Stimulated activated memory B cell treated with anti-CD40 and anti-IgM and Interleukin-4, amounts not matched to agents 10 μg/mL and 1 μg/mL and 100 μg/mL, for 72 hours (primary cell): ENCODE measurements at regions not wholly inside any gene's neighbourhood (a gene's known extent, or its start where the extent isn't known, plus 50 kb on each side); places are given as distances from the start of the nearest gene placed in this dataset.
"Not testable (repeated sequence)": the region's sequence is repeated elsewhere in the genome, so short reads cannot be mapped to it uniquely, and the experiment has no call there.

Experiments used
- ATAC-seq: fragments of 150-1000 bp; cut with Tn5 transposase; 2 replicates; pipeline ENCODE4 v1.10.0; 2021
- H3K27ac Mint-ChIP-seq: one replicate; pipeline ENCODE4 v1.8.0; 2022; ENCODE audit warnings: mild to moderate bottlenecking, mixed read lengths
- H3K27me3 Mint-ChIP-seq: one replicate; pipeline ENCODE4 v1.8.0; 2022; ENCODE audit warnings: mixed read lengths
- H3K36me3 Mint-ChIP-seq: one replicate; pipeline ENCODE4 v1.8.0; 2022; ENCODE audit warnings: mixed read lengths
- H3K4me1 Mint-ChIP-seq: one replicate; pipeline ENCODE4 v1.8.0; 2022; ENCODE audit warnings: mixed read lengths
- H3K4me3 Mint-ChIP-seq: one replicate; pipeline ENCODE4 v1.8.0; 2022; ENCODE audit warnings: mild to moderate bottlenecking, moderate library complexity, mixed read lengths
- H3K9me3 Mint-ChIP-seq: one replicate; pipeline ENCODE4 v1.8.0; 2022; ENCODE audit warnings: mixed read lengths

DNA sequence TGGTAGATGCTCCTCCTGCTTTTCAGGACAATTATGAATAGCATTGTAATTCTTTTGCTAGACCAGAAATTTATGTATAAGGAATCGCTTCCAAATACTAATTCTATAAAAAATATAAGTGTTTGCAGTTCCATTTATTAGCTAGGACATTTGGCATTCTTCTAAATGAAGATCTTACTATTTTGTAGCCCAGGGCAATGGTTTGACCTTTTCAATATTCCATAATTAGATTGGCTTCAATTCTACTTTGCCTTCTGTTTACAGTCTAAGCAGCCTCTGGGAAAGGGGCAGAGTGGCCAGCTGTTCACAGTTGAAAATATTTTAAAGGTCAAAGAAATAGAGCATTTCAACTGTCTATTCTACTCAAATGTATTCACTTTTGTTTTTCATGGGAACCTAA, 912.1 kb upstream of the GRIA3 start:
- H3K27ac Mint-ChIP-seq: no peak overlapping the region
- H3K27me3 Mint-ChIP-seq: no peaks in the 10 kb centered on the region
- H3K4me1 Mint-ChIP-seq: no peaks in the 10 kb centered on the region

GRCh38 chrX:122279746-122280145, 904.3 kb upstream of the GRIA3 start:
- H3K27me3 Mint-ChIP-seq: no peaks in the 10 kb centered on the region
- H3K4me3 Mint-ChIP-seq: no peak overlapping the region
- no peak for ATAC-seq
- no peak overlapping the region for H3K27ac Mint-ChIP-seq
- H3K9me3 Mint-ChIP-seq: no peaks in the 10 kb centered on the region
- H3K4me1 Mint-ChIP-seq: no peaks in the 10 kb centered on the region
- H3K36me3 Mint-ChIP-seq: no peaks in the 10 kb centered on the region

More for the DNA sequence above, 912.1 kb upstream of the GRIA3 start:
- no peaks in the 10 kb centered on the region for H3K36me3 Mint-ChIP-seq
- H3K9me3 Mint-ChIP-seq: peaks cover 2% of the 10 kb centered on the region
- no peak overlapping the region for H3K4me3 Mint-ChIP-seq
- no peak for ATAC-seq

GRCh38 chrX:122299822-122300221, 884.3 kb upstream of the GRIA3 start:
- ATAC-seq, H3K4me3 Mint-ChIP-seq, H3K9me3 Mint-ChIP-seq, H3K36me3 Mint-ChIP-seq, H3K27ac Mint-ChIP-seq, H3K27me3 Mint-ChIP-seq, H3K4me1 Mint-ChIP-seq: not testable (repeated sequence)

DNA sequence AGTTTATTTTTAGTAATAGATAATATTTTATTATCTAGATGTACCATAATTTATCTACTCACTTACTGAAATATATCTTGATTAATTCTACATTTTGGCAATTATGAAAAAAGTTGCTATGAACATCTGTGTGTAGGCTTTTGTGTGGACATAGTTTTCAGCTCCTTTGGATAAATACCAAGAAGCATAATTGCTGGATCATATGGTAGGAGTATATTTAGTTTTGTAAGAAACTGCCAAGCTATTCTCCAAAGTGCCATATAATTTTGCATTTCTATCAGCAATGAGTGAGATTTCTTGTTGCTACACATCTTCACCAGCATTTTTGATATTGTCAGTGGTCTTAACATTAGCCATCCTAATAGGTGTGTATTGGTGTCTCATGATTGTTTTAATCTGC, 882.6 kb upstream of the GRIA3 start:
- no peaks in the 10 kb centered on the region for H3K27me3 Mint-ChIP-seq
- no peak for ATAC-seq
- no peak overlapping the region for H3K4me3 Mint-ChIP-seq
- H3K36me3 Mint-ChIP-seq: no peaks in the 10 kb centered on the region
- H3K27ac Mint-ChIP-seq: no peak overlapping the region
- H3K4me1 Mint-ChIP-seq: no peaks in the 10 kb centered on the region
- no peaks in the 10 kb centered on the region for H3K9me3 Mint-ChIP-seq

GRCh38 chrX:122303761-122304160, 880.3 kb upstream of the GRIA3 start:
- H3K27ac Mint-ChIP-seq: no peak overlapping the region
- H3K4me1 Mint-ChIP-seq: no peaks in the 10 kb centered on the region
- ATAC-seq: no peak
- H3K9me3 Mint-ChIP-seq: no peaks in the 10 kb centered on the region
- no peaks in the 10 kb centered on the region for H3K36me3 Mint-ChIP-seq
- H3K27me3 Mint-ChIP-seq: no peaks in the 10 kb centered on the region
- no peak overlapping the region for H3K4me3 Mint-ChIP-seq

GRCh38 chrX:122344816-122345215, 839.3 kb upstream of the GRIA3 start:
- ATAC-seq: no peak
- no peak overlapping the region for H3K27ac Mint-ChIP-seq
- H3K27me3 Mint-ChIP-seq: no peaks in the 10 kb centered on the region
- H3K9me3 Mint-ChIP-seq: peaks cover 7% of the 10 kb centered on the region
- H3K4me3 Mint-ChIP-seq: no peak overlapping the region
- no peaks in the 10 kb centered on the region for H3K36me3 Mint-ChIP-seq
- no peaks in the 10 kb centered on the region for H3K4me1 Mint-ChIP-seq

- no peak for ATAC-seq
- no peak overlapping the region for H3K4me3 Mint-ChIP-seq
- no peaks in the 10 kb centered on the region for H3K4me1 Mint-ChIP-seq
- no peaks in the 10 kb centered on the region for H3K9me3 Mint-ChIP-seq
- H3K27me3 Mint-ChIP-seq: no peaks in the 10 kb centered on the region
- H3K36me3 Mint-ChIP-seq: no peaks in the 10 kb centered on the region
- H3K27ac Mint-ChIP-seq: no peak overlapping the region
Observed at GRCh38 chrX:122363112-122363795, 820.8 kb upstream of the GRIA3 start.

DNA sequence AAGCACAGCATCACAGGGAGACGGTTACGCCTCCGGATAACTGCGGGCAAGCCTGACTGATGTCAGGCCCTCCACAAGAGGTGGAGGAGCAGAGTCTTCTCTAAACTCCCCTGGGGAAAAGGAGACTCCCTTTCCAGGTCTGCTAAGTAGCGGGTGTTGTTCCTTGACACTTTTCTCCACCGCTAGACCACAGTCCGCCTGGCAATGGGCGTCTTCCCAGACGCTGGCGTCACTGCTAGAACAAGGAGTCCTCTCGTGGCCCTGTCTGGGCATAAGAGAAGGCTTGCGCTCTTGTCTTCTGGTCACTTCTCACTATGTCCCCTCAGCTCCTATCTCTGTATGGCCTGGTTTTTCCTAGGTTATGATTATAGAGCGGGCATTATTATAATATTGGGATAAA, 808.5 kb upstream of the GRIA3 start:
- not testable (repeated sequence) for H3K4me3 Mint-ChIP-seq, H3K27me3 Mint-ChIP-seq, H3K4me1 Mint-ChIP-seq, H3K9me3 Mint-ChIP-seq, ATAC-seq, H3K36me3 Mint-ChIP-seq, H3K27ac Mint-ChIP-seq

- Mint-ChIP-seq H3K9me3 (peaks cover 4% of the 10 kb centered on the region), H3K4me3 (no peak overlapping the region), H3K36me3 (no peaks in the 10 kb centered on the region), H3K27ac (no peak overlapping the region), H3K4me1 (no peaks in the 10 kb centered on the region), H3K27me3 (no peaks in the 10 kb centered on the region)
- no peak for ATAC-seq
Observed at GRCh38 chrX:122389005-122389404, 795.1 kb upstream of the GRIA3 start.

DNA sequence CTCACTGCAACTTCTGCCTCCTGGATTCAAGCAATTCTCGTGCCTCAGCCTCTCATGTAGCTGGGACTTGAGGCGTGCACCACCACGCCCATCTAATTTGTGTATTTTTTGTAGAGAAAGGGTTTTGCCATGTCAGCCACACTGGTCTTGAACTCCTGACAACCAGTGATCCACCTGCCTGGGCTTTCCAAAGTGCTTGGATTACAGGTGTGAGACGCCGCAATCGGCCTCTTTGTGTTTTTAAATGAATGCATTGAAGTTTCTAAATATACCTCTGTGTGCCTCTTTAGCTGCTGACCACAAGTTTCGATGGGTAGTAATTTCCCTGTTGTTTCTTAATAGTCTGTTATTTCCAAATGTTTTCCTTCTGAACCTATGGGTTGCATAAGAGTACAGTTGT, 765.3 kb upstream of the GRIA3 start:
- Mint-ChIP-seq H3K4me1 (no peaks in the 10 kb centered on the region), H3K4me3 (no peak overlapping the region), H3K9me3 (no peaks in the 10 kb centered on the region), H3K36me3 (no peaks in the 10 kb centered on the region), H3K27me3 (no peaks in the 10 kb centered on the region), H3K27ac (no peak overlapping the region)
- no peak for ATAC-seq

GRCh38 chrX:122421434-122422121, 762.5 kb upstream of the GRIA3 start:
- Mint-ChIP-seq H3K4me3 (no peak overlapping the region), H3K36me3 (no peaks in the 10 kb centered on the region), H3K27me3 (no peaks in the 10 kb centered on the region), H3K27ac (no peak overlapping the region), H3K9me3 (no peaks in the 10 kb centered on the region), H3K4me1 (no peaks in the 10 kb centered on the region)
- no peak for ATAC-seq

GRCh38 chrX:122422547-122422946, 761.5 kb upstream of the GRIA3 start:
- no peaks in the 10 kb centered on the region for H3K9me3 Mint-ChIP-seq
- no peak for ATAC-seq
- no peak overlapping the region for H3K4me3 Mint-ChIP-seq

GRCh38 chrX:122434942-122435341, 749.1 kb upstream of the GRIA3 start:
- Mint-ChIP-seq H3K4me1 (no peaks in the 10 kb centered on the region), H3K36me3 (no peaks in the 10 kb centered on the region), H3K27ac (no peak overlapping the region), H3K27me3 (no peaks in the 10 kb centered on the region), H3K9me3 (no peaks in the 10 kb centered on the region), H3K4me3 (no peak overlapping the region)
- no peak for ATAC-seq

More at GRCh38 chrX:122422547-122422946, 761.5 kb upstream of the GRIA3 start:
- Mint-ChIP-seq H3K27me3 (no peaks in the 10 kb centered on the region), H3K36me3 (no peaks in the 10 kb centered on the region), H3K27ac (no peak overlapping the region), H3K4me1 (no peaks in the 10 kb centered on the region)

DNA sequence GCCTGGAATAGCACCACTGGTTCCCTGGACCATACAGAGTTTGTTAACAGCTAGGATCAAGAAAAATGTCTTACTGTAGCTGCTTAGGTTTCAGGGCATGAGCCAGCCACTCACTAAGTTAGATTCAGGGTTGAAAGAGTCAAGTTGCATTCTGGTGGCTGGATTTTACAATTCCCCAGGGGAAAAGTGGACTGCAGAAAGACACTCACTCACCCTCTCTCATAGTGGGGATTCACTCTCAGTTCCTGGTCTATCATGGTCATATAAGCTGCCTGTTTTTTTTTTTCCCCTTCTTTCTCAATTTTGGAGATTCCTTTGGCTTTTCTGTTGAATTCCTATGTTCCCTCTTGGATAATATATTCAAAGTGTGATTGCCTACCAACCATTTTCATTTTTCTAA, 744.2 kb upstream of the GRIA3 start:
- no peak for ATAC-seq
- Mint-ChIP-seq H3K36me3 (no peaks in the 10 kb centered on the region), H3K9me3 (peaks cover 2% of the 10 kb centered on the region), H3K27me3 (no peaks in the 10 kb centered on the region), H3K27ac (no peak overlapping the region), H3K4me3 (no peak overlapping the region), H3K4me1 (no peaks in the 10 kb centered on the region)

GRCh38 chrX:122440832-122441231, 743.2 kb upstream of the GRIA3 start:
- peaks cover 2% of the 10 kb centered on the region for H3K9me3 Mint-ChIP-seq
- H3K4me1 Mint-ChIP-seq: no peaks in the 10 kb centered on the region
- H3K36me3 Mint-ChIP-seq: no peaks in the 10 kb centered on the region
- H3K4me3 Mint-ChIP-seq: no peak overlapping the region
- H3K27ac Mint-ChIP-seq: no peak overlapping the region
- no peaks in the 10 kb centered on the region for H3K27me3 Mint-ChIP-seq
- no peak for ATAC-seq

DNA sequence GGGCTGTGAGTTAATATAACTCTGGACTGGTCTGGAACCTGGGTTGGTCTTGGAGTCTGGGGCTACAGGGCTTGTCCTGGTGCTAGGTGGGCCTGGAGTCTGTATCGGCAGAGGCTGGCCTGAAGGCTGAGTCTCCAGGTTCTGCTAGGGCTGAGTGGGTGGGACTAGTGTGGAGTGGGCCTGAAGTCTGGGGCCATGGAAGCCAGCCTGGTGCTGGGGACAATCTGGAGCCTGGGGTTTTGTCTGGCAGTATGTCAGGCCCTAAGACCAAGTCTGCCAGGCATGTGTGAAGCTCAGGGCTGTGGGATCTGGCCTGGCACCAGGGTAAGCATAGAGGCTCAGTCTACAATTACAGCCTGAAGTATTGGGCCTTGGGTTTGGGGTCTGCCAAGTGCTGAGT, 742.6 kb upstream of the GRIA3 start:
- H3K27ac Mint-ChIP-seq: no peak overlapping the region
- ATAC-seq: no peak
- H3K4me1 Mint-ChIP-seq: no peaks in the 10 kb centered on the region
- no peaks in the 10 kb centered on the region for H3K36me3 Mint-ChIP-seq
- no peaks in the 10 kb centered on the region for H3K27me3 Mint-ChIP-seq
- no peak overlapping the region for H3K4me3 Mint-ChIP-seq
- peaks cover 2% of the 10 kb centered on the region for H3K9me3 Mint-ChIP-seq
